HEK293T (cell line): ENCODE measurements at regions not wholly inside any gene's neighbourhood (a gene's known extent, or its start where the extent isn't known, plus 50 kb on each side); places are given as distances from the start of the nearest gene placed in this dataset.

ENCODE experiments used
- BHLHE40 ChIP-seq: fragments of 450-650 bp; IDR thresholded peaks from 2 replicates; pipeline ENCODE4 v1.6.1; 2016; ENCODE audit warnings: mild to moderate bottlenecking, moderate library complexity, borderline replicate concordance
- ELF4 ChIP-seq: fragments of 450-650 bp; IDR thresholded peaks from 2 replicates; pipeline ENCODE4 v1.6.1; 2017; ENCODE audit warnings: antibody characterized with exemption
- FOXA1 ChIP-seq: fragments of 450-650 bp; IDR thresholded peaks from 2 replicates; pipeline ENCODE4 v1.6.1; 2016; ENCODE audit warnings: mild to moderate bottlenecking
- FOXM1 ChIP-seq: fragments of 450-650 bp; IDR thresholded peaks from 2 replicates; pipeline ENCODE4 v1.6.1; 2017; ENCODE audit warnings: mild to moderate bottlenecking, borderline replicate concordance
- HDGF ChIP-seq: fragments of 450-650 bp; IDR thresholded peaks from 2 replicates; pipeline ENCODE4 v1.6.1; 2017; ENCODE audit warnings: antibody characterized with exemption, borderline replicate concordance
- L3MBTL2 ChIP-seq: fragments of 450-650 bp; conservative IDR thresholded peaks from 2 replicates; pipeline ENCODE4 v1.6.1; 2016; ENCODE audit warnings: mild to moderate bottlenecking
- NFRKB ChIP-seq: fragments of 450-650 bp; IDR thresholded peaks from 2 replicates; pipeline ENCODE4 v1.6.1; 2016; ENCODE audit warnings: mild to moderate bottlenecking, moderate library complexity
- SP1 ChIP-seq: fragments of 450-650 bp; IDR thresholded peaks from 2 replicates; pipeline ENCODE4 v1.6.1; 2017
- SUZ12 ChIP-seq: fragments of 450-650 bp; IDR thresholded peaks from 2 replicates; pipeline ENCODE4 v1.6.1; 2016; ENCODE audit warnings: mild to moderate bottlenecking
- TARDBP ChIP-seq: fragments of 450-650 bp; IDR thresholded peaks from 2 replicates; pipeline ENCODE4 v1.6.1; 2016
- ZNF384 ChIP-seq: fragments of 450-650 bp; IDR thresholded peaks from 2 replicates; pipeline ENCODE4 v1.6.1; 2016

DNA sequence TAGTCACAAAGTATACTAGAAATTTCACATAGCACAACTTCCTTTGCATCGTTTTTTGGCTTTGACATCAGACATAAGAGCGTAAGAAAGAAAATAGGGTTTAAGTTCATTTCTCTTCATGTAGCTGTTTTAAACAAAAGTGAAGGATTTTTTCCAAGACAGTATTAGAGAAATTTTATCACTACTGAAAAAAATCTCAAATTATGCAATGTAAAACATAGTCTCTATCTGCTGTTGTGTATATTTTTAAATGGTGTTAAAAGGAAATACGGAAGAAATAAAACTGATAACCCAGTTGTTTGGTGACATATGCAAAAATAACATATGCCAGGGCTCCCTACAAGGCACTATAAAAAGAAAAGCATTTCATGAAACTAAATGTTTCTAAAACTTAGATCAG lies 1449.4 kb downstream of the LRRC4C start:
- no peak for TF ChIP-seq BHLHE40
- TF ChIP-seq NFRKB = no peak
- no peak for TF ChIP-seq FOXA1
- no peak for TF ChIP-seq FOXM1
- no peak for TF ChIP-seq SP1
- TF ChIP-seq ZNF384 = no peak
- TF ChIP-seq SUZ12 = no peak
- TF ChIP-seq HDGF = no peak
- no peak for TF ChIP-seq TARDBP
- TF ChIP-seq L3MBTL2 = no peak
- no peak for TF ChIP-seq ELF4
